ENCODE measurements at regions not wholly inside any gene's neighbourhood (a gene's known extent, or its start where the extent isn't known, plus 50 kb on each side); places are given as distances from the start of the nearest gene placed in this dataset.

DNA sequence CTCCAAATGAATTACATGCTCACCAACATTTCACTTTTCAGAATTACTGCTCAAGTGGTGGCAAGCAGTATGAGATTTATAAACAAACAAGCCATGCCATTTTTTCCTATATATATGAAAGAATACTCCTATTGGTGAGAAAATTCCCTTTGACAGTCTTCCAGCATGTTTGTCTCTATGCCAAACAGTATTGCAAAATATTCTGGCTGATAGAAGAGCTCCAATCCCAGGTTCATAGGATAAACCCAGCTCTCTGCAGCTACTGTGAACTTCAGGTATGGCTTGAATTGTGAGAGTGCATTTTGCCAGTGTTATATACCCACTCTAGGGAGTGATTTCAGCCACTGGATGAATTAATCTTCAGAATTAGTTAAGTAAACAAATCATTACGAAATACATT, 108.8 kb downstream of the MAGEC2 start (continued):
- TF ChIP-seq SNIP1 (IDR thresholded peaks at IDR 0.05; ENCODE audit: low read depth) (no peak), ARHGAP35 (IDR thresholded peaks at IDR 0.05; ENCODE audit: partially characterized antibody) (no peak), KHSRP (IDR thresholded peaks at IDR 0.05) (no peak), ID3 (CRISPR knock-in tag; IDR thresholded peaks at IDR 0.05) (no peak), ID3 (tag; IDR thresholded peaks at IDR 0.05) (no peak), TAF1 (IDR thresholded peaks at IDR 0.05; ENCODE audit: control insufficient read depth, extremely low read depth, insufficient read depth, low read length, severe bottlenecking) (no peak)
- TF ChIP-seq, protein P1, sequence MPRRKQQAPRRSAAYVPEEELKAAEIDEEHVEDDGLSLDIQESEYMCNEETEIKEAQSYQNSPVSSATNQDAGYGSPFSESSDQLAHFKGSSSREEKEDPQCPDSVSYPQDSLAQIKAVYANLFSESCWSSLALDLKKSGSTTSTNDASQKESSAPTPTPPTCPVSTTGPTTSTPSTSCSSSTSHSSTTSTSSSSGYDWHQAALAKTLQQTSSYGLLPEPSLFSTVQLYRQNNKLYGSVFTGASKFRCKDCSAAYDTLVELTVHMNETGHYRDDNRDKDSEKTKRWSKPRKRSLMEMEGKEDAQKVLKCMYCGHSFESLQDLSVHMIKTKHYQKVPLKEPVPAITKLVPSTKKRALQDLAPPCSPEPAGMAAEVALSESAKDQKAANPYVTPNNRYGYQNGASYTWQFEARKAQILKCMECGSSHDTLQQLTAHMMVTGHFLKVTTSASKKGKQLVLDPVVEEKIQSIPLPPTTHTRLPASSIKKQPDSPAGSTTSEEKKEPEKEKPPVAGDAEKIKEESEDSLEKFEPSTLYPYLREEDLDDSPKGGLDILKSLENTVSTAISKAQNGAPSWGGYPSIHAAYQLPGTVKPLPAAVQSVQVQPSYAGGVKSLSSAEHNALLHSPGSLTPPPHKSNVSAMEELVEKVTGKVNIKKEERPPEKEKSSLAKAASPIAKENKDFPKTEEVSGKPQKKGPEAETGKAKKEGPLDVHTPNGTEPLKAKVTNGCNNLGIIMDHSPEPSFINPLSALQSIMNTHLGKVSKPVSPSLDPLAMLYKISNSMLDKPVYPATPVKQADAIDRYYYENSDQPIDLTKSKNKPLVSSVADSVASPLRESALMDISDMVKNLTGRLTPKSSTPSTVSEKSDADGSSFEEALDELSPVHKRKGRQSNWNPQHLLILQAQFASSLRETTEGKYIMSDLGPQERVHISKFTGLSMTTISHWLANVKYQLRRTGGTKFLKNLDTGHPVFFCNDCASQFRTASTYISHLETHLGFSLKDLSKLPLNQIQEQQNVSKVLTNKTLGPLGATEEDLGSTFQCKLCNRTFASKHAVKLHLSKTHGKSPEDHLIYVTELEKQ (CRISPR knock-in tag; IDR thresholded peaks at IDR 0.05): no peak
- TF ChIP-seq, protein P2, sequence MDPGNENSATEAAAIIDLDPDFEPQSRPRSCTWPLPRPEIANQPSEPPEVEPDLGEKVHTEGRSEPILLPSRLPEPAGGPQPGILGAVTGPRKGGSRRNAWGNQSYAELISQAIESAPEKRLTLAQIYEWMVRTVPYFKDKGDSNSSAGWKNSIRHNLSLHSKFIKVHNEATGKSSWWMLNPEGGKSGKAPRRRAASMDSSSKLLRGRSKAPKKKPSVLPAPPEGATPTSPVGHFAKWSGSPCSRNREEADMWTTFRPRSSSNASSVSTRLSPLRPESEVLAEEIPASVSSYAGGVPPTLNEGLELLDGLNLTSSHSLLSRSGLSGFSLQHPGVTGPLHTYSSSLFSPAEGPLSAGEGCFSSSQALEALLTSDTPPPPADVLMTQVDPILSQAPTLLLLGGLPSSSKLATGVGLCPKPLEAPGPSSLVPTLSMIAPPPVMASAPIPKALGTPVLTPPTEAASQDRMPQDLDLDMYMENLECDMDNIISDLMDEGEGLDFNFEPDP (CRISPR knock-in tag; IDR thresholded peaks at IDR 0.05): no peak
- TF ChIP-seq, protein P3, sequence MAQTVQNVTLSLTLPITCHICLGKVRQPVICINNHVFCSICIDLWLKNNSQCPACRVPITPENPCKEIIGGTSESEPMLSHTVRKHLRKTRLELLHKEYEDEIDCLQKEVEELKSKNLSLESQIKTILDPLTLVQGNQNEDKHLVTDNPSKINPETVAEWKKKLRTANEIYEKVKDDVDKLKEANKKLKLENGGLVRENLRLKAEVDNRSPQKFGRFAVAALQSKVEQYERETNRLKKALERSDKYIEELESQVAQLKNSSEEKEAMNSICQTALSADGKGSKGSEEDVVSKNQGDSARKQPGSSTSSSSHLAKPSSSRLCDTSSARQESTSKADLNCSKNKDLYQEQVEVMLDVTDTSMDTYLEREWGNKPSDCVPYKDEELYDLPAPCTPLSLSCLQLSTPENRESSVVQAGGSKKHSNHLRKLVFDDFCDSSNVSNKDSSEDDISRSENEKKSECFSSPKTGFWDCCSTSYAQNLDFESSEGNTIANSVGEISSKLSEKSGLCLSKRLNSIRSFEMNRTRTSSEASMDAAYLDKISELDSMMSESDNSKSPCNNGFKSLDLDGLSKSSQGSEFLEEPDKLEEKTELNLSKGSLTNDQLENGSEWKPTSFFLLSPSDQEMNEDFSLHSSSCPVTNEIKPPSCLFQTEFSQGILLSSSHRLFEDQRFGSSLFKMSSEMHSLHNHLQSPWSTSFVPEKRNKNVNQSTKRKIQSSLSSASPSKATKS (CRISPR knock-in tag; IDR thresholded peaks at IDR 0.05): no peak

Measured in K562 (cell line).